ENCODE measurements at regions not wholly inside any gene's neighbourhood (a gene's known extent, or its start where the extent isn't known, plus 50 kb on each side); places are given as distances from the start of the nearest gene placed in this dataset.

- DNase-seq (ENCODE audit: low read depth in 2 of 2), result no peak
Observed at GRCh38 chr12:61880186-61880585, 380.0 kb upstream of the USP15 start.

DNA sequence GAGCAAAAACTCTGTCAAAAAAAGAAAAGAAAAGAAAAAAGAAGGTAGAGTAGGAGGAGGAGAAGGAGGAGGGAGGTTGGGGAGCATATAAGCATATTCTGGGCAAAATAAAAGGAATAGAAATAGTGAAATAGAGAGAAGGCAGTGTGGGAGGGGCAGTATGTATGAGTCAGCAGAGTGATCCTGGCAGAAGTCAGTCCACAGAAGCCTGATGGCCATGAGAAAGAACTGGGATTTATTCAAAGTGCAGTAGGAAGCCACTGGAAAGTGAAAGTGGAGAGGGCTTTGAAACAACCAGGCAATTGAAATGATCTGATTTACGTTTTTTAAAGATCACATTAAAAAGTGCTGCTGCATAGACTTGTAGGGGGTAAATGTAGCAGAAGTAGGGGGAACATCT, 368.6 kb upstream of the USP15 start:
- no peak for DNase-seq (ENCODE audit: low read depth in 2 of 2)

DNA sequence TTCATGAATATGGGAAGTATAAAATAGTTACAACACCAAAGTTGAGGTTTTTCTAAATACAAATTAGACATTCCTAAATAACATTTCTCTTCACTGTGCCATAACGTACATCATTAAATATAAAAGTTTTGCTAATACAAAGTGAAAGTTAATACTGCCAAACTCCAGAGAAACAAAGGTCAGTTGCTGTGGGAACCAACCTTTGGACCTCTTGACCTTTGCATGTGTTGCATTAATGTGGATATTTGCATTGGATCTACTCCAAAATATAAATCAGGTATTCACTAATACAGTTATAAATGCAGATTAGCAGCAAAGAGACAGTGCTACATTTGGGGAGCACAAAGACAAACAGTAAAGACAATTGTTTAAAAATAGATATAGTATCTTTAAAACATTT, 366.0 kb upstream of the USP15 start:
- no peak for DNase-seq (ENCODE audit: low read depth in 2 of 2)

DNA sequence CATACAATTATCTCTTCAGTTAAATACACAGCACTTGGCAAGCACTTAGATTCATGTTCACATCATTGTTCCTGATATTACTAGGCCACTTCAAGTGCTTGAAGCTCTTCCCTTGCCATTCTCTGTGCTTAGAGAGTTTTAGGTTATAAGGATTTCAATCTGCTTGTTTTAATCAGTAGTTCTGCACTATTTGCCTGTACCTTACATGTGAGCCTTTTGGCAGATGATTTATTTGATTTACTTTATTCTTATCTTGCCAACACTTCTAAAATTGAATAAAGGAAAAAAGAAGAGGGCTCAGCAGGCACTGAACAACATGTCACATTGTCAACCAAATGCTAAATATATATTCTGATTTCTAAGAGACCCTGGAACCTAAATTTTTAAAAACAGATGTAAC, 363.8 kb upstream of the USP15 start:
- no peak for DNase-seq (ENCODE audit: low read depth in 2 of 2)

DNA sequence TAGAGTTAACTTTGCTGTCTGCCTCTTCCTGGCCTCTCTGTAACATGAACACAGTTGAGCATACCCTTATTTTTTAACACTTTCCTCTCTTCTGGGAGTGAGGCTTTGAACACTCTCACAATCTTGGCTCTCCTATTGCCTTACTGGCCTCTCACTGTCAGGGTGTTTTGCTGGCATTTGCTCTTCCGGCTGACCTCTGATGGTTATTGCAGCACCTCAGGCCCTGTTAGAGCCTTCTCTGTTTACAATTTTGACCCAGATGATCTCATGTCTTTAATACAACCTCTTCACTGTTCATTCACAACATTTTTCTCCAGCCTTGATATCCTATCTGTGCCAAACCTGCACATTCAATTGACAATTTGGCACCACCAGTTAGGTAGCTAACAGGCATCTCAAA, 357.8 kb upstream of the USP15 start:
- no peak for DNase-seq (ENCODE audit: low read depth in 2 of 2)

DNA sequence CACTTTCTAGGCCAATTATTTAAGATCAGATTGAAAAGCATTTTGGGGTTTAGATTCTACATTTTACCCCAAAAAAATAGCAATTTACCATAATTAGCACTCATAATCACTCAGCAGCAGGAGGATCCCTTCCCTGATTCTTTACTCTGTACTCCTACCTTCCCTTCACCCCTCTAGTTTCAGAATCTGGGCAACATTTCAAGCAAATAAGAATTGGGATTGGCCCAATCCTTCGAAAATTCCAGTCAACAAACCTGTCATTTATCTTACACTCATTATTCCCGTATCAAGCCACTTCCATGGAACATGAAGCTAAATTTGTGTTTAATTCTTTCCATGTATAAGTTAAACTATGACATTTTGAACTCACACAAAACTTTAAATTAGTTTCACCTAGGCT, 349.1 kb upstream of the USP15 start:
- DNase-seq (ENCODE audit: low read depth in 2 of 2), result no peak

GRCh38 chr12:61915420-61915819, 344.8 kb upstream of the USP15 start:
- no peak for DNase-seq (ENCODE audit: low read depth in 2 of 2)

DNA sequence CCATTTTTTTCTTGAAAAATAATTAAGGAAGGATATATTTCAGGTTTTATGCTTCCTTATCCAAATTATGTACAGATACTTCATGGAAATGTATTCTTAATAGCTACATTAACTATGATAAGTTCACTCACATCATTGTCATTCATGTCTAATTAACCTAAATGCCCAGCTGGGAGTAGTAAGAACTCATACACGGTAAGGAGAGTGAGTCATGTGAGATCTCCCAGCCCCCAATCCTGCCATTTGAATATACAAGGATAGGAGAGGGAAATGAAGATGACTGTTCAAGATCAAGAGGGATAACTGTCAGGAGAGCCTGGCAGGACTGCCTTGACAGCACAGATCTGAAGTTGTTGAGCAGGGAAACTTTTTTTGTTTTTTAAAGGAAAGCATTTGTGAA, 343.4 kb upstream of the USP15 start:
- DNase-seq (ENCODE audit: low read depth in 2 of 2), result no peak

GRCh38 chr12:61919686-61920085, 340.5 kb upstream of the USP15 start:
- DNase-seq (ENCODE audit: low read depth in 2 of 2), result no peak

DNA sequence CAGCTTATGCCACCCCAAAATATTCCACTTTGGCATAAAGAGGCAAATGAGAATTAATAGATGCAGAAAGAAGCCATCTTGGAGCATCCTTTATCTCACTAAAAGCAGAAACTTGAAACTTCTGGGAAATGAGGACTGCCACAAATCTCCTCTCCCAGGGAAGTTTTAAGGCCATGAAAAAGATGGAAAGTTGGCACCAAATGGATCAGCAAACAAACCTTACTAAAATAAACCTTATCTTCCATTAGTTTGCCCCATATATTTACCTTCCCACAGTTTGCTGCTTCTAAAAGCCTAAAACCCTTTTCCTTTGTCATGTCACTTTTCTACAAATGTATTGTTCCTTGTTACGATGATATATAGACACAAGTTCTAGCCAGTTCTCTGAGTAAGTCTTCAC, 340.0 kb upstream of the USP15 start:
- no peak for DNase-seq (ENCODE audit: low read depth in 2 of 2)

DNA sequence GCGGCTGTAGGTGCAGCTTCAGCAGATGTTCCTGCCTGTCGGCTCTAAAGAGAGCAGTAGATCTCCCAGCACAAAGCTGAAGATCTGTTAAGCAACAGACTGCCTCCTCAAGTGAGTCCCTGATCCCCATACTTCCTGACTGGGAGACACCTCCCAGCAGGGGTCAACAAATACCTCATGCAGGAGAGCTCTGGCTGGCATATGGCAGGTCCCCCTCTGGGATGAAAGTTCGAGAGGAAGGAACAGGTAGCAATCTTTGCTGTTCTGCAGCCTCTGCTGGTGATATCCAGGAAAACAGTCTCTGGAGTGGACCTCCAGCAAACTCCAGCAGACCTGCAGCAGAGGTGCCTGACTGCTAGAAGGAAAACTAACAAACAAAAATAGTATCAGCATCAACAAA, 337.1 kb upstream of the USP15 start:
- DNase-seq (ENCODE audit: low read depth in 2 of 2), result no peak

- no peak for DNase-seq (ENCODE audit: low read depth in 2 of 2)
Observed at GRCh38 chr12:61934564-61934963, 325.6 kb upstream of the USP15 start.

GRCh38 chr12:61939977-61940376, 320.2 kb upstream of the USP15 start:
- DNase-seq (ENCODE audit: low read depth in 2 of 2), result no peak

GRCh38 chr12:61956545-61956944, 303.7 kb upstream of the USP15 start:
- DNase-seq (ENCODE audit: low read depth in 2 of 2), result no peak

GRCh38 chr12:61974461-61974860, 285.7 kb upstream of the USP15 start:
- DNase-seq (ENCODE audit: low read depth in 2 of 2), result no peak

DNA sequence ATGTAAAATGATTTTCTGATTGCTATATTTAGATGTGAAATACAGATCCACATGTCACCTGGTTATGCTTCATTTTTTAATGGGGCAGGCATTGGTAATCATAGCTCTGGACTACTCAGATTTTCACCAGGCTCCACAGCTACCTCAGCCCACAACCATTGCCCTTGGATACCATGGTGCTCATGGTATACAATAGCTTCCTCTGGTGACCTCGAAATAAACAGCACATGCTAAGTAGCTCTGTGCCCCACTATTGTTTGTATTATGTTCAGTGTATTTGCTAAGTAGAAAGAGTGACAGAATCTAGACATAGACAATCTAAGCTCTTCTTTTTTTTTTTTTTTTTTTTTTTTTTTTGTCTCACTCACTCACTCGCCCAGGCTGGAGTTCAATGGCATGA, 274.4 kb upstream of the USP15 start:
- DNase-seq (ENCODE audit: low read depth in 2 of 2), result no peak

DNA sequence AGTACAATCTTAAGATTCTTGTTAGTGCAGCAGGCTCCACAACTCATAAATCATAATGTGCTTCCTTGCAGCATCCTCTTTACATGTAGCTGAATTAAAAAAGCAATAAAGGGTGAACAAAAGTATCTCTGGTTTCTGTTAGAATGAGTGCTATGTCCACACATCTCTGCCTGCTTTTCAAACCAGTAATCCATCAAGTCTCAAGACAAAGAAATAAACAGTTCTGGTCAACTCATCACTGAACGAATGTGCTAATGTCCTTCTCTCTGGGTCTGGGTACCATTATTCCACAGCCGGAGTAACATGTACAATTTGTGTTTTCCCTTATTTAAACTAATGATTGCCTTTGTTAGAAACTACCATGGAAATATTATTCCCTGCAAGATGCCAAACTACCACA, 273.0 kb upstream of the USP15 start:
- DNase-seq (ENCODE audit: low read depth in 2 of 2), result no peak

GRCh38 chr12:61991661-61992060, 268.5 kb upstream of the USP15 start:
- no peak for DNase-seq (ENCODE audit: low read depth in 2 of 2)

GRCh38 chr12:61993734-61994345, 266.4 kb upstream of the USP15 start:
- no peak for DNase-seq (ENCODE audit: low read depth in 2 of 2)

GRCh38 chr12:61996717-61997116, 263.5 kb upstream of the USP15 start:
- no peak for DNase-seq (ENCODE audit: low read depth in 2 of 2)

DNA sequence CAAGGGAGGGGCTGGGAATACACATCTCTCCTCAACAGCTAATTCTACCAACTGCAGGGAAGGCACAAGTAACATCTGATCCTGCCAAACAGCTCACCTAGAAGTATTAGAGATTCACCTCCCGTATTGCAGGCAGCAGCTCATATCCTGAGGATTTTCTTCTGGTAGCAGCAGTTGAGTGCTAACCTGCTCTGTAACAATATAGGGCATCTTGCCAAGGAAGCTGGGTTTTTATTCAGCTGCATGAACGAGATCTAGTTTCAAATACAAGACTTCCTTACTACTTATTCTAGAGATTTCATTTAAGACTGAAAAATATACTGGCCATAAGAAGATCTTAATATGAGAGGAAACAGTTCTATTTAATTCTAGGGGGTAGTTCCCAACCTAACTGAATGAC, 261.4 kb upstream of the USP15 start:
- DNase-seq (ENCODE audit: low read depth in 2 of 2), result no peak

DNA sequence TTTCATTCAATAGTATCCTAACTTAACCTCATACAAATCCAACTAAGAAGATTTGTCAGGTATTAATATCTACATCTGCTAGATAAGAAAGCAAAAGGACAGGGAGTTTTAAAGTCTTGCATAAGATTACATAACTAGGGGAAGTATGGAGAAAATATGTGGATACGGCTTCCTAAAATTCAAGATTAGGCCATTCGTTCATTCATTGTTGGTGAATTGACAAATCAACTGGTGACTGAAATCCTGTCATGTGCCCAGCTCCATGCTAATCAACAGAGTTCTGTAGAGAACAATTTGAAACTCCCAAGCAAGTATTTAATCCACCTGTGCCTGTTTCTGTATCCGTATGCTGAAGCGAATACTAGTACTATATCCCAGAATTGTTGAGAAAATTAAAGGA, 260.9 kb upstream of the USP15 start:
- DNase-seq (ENCODE audit: low read depth in 2 of 2), result no peak

- DNase-seq (ENCODE audit: low read depth in 2 of 2), result no peak
Observed at GRCh38 chr12:62001424-62001823, 258.8 kb upstream of the USP15 start.

DNA sequence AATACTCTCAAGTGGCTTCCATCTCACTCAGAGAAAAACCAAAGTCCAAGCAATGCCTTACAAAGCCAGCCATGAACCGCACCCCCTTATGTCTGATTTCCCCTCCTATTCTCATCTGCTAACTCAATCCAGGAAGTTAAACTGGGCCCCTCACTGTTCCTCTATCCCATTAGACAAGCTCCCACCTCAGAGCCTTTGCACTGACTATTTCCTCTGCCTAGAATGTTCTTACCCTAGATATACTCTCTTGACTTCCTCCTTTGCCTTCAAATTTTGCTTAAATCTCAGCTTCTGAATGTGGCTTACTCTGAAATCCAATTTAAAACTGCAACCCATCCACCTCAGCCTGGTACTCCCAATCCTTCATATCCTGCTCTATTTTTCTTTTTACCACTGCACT, 257.0 kb upstream of the USP15 start:
- DNase-seq (ENCODE audit: low read depth in 2 of 2), result no peak

- DNase-seq (ENCODE audit: low read depth in 2 of 2), result no peak
Observed at GRCh38 chr12:62003701-62004100, 256.5 kb upstream of the USP15 start.
